DOHH2 (cell line): ENCODE measurements at regions not wholly inside any gene's neighbourhood (a gene's known extent, or its start where the extent isn't known, plus 50 kb on each side); places are given as distances from the start of the nearest gene placed in this dataset.
"Not testable (repeated sequence)": the region's sequence is repeated elsewhere in the genome, so short reads cannot be mapped to it uniquely, and the experiment has no call there.

Experiments
- H3F3A ChIP-seq: fragments of 200-600 bp; sonication (generic), shearing (Covaris generic); 2 replicates; pipeline ENCODE4 v1.6.0; 2016; ENCODE audit warnings: antibody characterized with exemption, mild to moderate bottlenecking; ENCODE audit not compliant: control insufficient read depth, insufficient read depth
- H3K27ac ChIP-seq: fragments of 200-600 bp; sonication (generic); 2 replicates; pipeline ENCODE4 v1.5.1; 2014; ENCODE audit warnings: low read depth, mild to moderate bottlenecking, low read length, moderate library complexity
- H3K27me3 ChIP-seq: fragments of 200-600 bp; sonication (generic); 2 replicates; pipeline ENCODE4 v1.6.1; 2014; ENCODE audit warnings: mild to moderate bottlenecking, low read length, mixed read lengths; ENCODE audit not compliant: control insufficient read depth
- H3K36me3 ChIP-seq: fragments of 200-600 bp; sonication (generic); 2 replicates; pipeline ENCODE4 v1.6.1; 2014; ENCODE audit warnings: mild to moderate bottlenecking, low read length, moderate library complexity, mixed read lengths; ENCODE audit not compliant: control insufficient read depth
- H3K4me1 ChIP-seq: fragments of 200-600 bp; sonication (generic); 2 replicates; pipeline ENCODE4 v1.6.1; 2014; ENCODE audit warnings: mild to moderate bottlenecking, low read length, mixed read lengths; ENCODE audit not compliant: control insufficient read depth
- H3K4me2 ChIP-seq: fragments of 200-600 bp; sonication (generic); 2 replicates; pipeline ENCODE4 v1.6.0; 2014; ENCODE audit warnings: mild to moderate bottlenecking, low read length, moderate library complexity
- H3K4me3 ChIP-seq: fragments of 200-600 bp; sonication (generic); 2 replicates; pipeline ENCODE4 v1.5.1; 2014; ENCODE audit warnings: mild to moderate bottlenecking, low read length, mixed read lengths
- H3K79me2 ChIP-seq: fragments of 200-600 bp; sonication (generic); 2 replicates; pipeline ENCODE4 v1.6.1; 2014; ENCODE audit warnings: mild to moderate bottlenecking, low read length, mixed read lengths; ENCODE audit not compliant: control insufficient read depth
- H3K9me2 ChIP-seq: fragments of 200-600 bp; sonication (generic); replicated peaks from 2 replicates; pipeline ENCODE4 v1.6.1; 2014; ENCODE audit warnings: mild to moderate bottlenecking, low read length, mixed read lengths; ENCODE audit not compliant: control insufficient read depth
- H3K9me3 ChIP-seq: fragments of 200-600 bp; sonication (generic); 2 replicates; pipeline ENCODE4 v1.6.1; 2014; ENCODE audit warnings: antibody characterized with exemption, low read length, mixed read lengths; ENCODE audit not compliant: control insufficient read depth, insufficient read depth
- H4K20me1 ChIP-seq: fragments of 200-600 bp; sonication (generic); 2 replicates; pipeline ENCODE4 v1.6.0; 2014; ENCODE audit warnings: low read depth, mild to moderate bottlenecking, antibody characterized with exemption, low read length, moderate library complexity; ENCODE audit not compliant: control insufficient read depth, insufficient read depth
- EZH2phosphoT487 ChIP-seq: fragments of 200-600 bp; sonication (generic); IDR thresholded peaks from 2 replicates; pipeline ENCODE4 v1.6.1; 2017; ENCODE audit warnings: borderline replicate concordance, mild to moderate bottlenecking, antibody characterized with exemption, low read length, moderate library complexity, mixed read lengths
- TF ChIP-seq, protein P1 (sequence below): fragments of 200-600 bp; sonication (generic); IDR thresholded peaks from one replicate; pipeline ENCODE4 v1.5.1; 2014; ENCODE audit warnings: antibody characterized with exemption, mild to moderate bottlenecking, low read depth, low read length; ENCODE audit not compliant: poor library complexity, severe bottlenecking

DNA sequence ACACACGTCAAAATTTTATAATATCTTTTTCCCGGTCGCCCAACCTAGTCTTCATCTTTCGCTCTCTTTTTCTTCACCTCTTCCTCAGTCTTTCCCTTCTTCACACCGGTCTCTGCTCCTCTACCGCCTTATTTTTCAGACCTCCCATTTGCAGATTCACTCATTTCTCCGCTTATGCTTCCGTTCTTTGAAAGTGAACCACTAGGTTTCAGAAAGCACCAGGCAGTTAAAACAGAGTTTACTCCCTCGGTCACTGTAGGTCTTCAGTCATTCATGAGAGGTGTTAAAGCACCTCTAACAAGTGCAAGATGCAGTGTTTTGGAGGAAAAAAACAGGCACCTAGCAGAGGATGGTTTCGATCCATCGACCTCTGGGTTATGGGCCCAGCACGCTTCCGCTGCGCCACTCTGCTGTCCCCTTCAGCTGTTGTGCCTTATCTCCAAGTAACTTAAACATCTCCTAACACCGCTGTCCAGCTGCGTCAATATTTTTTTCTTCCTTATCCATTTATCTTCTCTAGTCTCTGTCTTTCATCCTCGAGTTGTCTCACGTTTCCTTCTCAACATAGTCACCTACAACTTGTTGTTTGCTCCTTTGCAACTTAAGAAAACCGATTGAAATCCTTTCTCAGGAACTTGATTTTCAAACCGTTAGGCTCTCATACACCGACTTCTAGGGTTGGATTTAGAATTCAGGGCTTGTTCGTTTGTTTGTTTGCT lies 119.7 kb upstream of the ZNF184 start:
- no peak for TF ChIP-seq EZH2phosphoT487
- TF ChIP-seq, protein P1, sequence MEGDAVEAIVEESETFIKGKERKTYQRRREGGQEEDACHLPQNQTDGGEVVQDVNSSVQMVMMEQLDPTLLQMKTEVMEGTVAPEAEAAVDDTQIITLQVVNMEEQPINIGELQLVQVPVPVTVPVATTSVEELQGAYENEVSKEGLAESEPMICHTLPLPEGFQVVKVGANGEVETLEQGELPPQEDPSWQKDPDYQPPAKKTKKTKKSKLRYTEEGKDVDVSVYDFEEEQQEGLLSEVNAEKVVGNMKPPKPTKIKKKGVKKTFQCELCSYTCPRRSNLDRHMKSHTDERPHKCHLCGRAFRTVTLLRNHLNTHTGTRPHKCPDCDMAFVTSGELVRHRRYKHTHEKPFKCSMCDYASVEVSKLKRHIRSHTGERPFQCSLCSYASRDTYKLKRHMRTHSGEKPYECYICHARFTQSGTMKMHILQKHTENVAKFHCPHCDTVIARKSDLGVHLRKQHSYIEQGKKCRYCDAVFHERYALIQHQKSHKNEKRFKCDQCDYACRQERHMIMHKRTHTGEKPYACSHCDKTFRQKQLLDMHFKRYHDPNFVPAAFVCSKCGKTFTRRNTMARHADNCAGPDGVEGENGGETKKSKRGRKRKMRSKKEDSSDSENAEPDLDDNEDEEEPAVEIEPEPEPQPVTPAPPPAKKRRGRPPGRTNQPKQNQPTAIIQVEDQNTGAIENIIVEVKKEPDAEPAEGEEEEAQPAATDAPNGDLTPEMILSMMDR = no peak
- no peak overlapping the region for H3K27ac ChIP-seq
- H3K4me3 ChIP-seq = peak overlapping the region; percentile 66

DNA sequence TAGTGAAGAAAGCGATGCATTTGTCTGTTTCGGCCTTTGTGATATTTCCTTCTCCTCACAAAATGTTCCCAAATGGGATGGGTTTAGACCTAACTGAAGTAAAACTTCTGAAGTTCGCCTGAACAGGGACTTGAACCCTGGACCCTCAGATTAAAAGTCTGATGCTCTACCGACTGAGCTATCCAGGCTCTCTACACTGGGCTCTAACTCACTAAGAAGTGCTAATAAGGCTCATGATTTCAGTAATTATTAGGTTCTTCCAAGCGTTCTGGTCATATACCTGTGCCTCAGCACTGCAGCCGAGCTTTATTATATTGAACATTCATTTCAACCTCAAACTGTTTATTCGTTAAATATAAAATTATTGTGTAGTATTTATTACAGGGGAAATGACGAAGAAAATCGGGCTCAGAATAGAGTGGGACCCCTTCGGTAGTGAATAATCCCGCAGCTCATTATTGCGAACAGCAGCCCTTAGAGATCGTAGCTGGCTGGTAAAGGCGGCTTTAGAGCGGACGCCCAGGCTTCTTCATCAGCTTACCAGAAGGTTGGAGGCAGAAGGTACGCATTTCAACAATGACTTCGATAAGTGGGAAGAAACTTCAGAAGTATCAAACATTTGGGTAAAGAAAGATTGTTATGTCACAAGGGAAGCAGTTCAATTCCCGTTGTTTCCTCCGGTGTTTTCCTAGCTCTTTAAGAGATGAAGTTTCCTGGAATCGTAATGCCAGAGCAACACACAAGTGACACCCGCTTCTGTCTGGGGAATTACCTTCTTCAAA lies 119.0 kb upstream of the ZNF184 start:
- H3K4me2 ChIP-seq = peak overlapping the region; percentile 68
- no peaks in the 10 kb centered on the region for H3K9me2 ChIP-seq
- H3F3A ChIP-seq = no peaks in the 10 kb centered on the region
- peaks cover 21% of the 10 kb centered on the region for H3K4me1 ChIP-seq
- H3K79me2 ChIP-seq = no peaks in the 10 kb centered on the region
- H3K9me3 ChIP-seq = no peaks in the 10 kb centered on the region
- no peak for TF ChIP-seq EZH2phosphoT487
- H3K4me3 ChIP-seq = peak overlapping the region; percentile 66
- no peaks in the 10 kb centered on the region for H4K20me1 ChIP-seq
- H3K27me3 ChIP-seq = peaks cover 36% of the 10 kb centered on the region
- no peaks in the 10 kb centered on the region for H3K36me3 ChIP-seq
- no peak overlapping the region for H3K27ac ChIP-seq

More for the DNA sequence above, 119.7 kb upstream of the ZNF184 start:
- no peaks in the 10 kb centered on the region for H3K36me3 ChIP-seq
- H3K9me3 ChIP-seq = no peaks in the 10 kb centered on the region
- no peaks in the 10 kb centered on the region for H3F3A ChIP-seq
- no peaks in the 10 kb centered on the region for H4K20me1 ChIP-seq
- H3K9me2 ChIP-seq = no peaks in the 10 kb centered on the region
- H3K4me1 ChIP-seq = peaks cover 21% of the 10 kb centered on the region
- H3K79me2 ChIP-seq = no peaks in the 10 kb centered on the region
- peak overlapping the region; percentile 68 for H3K4me2 ChIP-seq
- peaks cover 36% of the 10 kb centered on the region for H3K27me3 ChIP-seq

DNA sequence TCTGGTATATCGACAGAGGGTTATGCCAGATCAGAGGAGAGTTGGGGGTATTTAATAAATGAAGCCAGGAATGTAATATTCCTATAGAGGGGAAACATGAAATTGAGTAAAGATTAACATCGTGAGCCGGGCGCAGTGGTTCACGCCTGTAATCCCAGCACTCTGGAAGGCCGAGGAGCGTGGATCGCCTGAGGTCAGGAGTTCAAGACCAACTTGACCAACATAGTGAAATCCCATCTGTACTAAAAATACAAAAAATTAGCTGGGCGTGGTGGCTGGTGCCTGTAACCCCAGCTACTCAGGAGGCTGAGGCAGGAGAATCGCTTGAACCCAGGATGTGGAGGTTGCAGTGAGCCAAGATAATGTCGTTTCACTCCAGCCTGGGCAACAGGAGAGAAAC lies 112.4 kb upstream of the ZNF184 start:
- not testable (repeated sequence) for H3K36me3 ChIP-seq, H4K20me1 ChIP-seq, H3K4me3 ChIP-seq, H3K4me2 ChIP-seq, H3F3A ChIP-seq, H3K9me2 ChIP-seq, H3K9me3 ChIP-seq, H3K4me1 ChIP-seq, H3K27ac ChIP-seq, H3K79me2 ChIP-seq, H3K27me3 ChIP-seq

DNA sequence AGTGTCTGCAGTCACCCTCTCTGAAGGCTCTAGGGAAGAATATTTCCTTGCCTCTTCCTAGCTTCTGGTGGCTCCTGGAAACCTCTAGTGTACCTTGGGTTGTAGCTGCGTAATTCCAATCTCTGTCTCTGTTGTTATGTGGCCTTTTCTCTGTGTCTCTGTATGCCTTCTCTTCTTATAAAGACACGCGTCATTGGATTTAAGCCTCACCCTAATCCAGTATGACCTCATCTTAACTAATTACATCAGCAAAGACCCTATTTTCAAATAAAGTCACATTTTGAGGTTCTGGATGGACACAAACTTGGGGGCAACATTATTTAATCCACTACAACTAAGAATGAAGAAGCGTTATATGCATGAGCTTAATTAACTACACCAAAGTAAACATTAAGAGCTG lies 111.4 kb upstream of the ZNF184 start:
- Histone ChIP-seq H3K9me2 (no peaks in the 10 kb centered on the region), H3K4me1 (no peaks in the 10 kb centered on the region), H3K36me3 (no peaks in the 10 kb centered on the region), H3K79me2 (no peaks in the 10 kb centered on the region), H3K4me3 (no peak overlapping the region), H3K4me2 (no peak overlapping the region), H3K27me3 (peaks cover 8% of the 10 kb centered on the region; the same call in 1 of the 2 replicates), H3K27ac (no peak overlapping the region), H4K20me1 (no peaks in the 10 kb centered on the region), H3K9me3 (no peaks in the 10 kb centered on the region), H3F3A (no peaks in the 10 kb centered on the region)
- no peak for TF ChIP-seq EZH2phosphoT487
- TF ChIP-seq, protein P1 = no peak
